K562 (cell line): ENCODE measurements at regions not wholly inside any gene's neighbourhood (a gene's known extent, or its start where the extent isn't known, plus 50 kb on each side); places are given as distances from the start of the nearest gene placed in this dataset.

Experiments used
- ATAC-seq: fragments of 200-7000 bp; cut with Tn5 transposase; 3 replicates; pipeline ENCODE4 v1.9.1; 2020; ENCODE audit warnings: moderate library complexity
- BruUV-seq: library from RNA; stranded (reverse); fragments of 400-500 nt; replicated peaks from 2 replicates; lab custom pipeline; 2021; lab: Mats Ljungman, UMichigan
- CTCF ChIA-PET: fragments of 300-600 bp; formaldehyde crosslinking; extraction: SDS; loops from one replicate; lab custom pipeline; 2021; ENCODE audit warnings: low intra/inter-chr PET ratio; lab: Yijun Ruan, JAX
- POLR2A ChIA-PET: fragments of 300-600, 350-650 bp; sonication (Branson Sonifier 250); formaldehyde crosslinking; extraction: SDS; loops from one replicate; lab custom pipeline; 2021; ENCODE audit warnings: antibody characterized with exemption, inconsistent platforms; lab: Yijun Ruan, JAX
- DNase-seq, 4 experiments: peaks; one replicate each; pipeline versions ENCODE4 v3.0.0 to v3.0.0-alpha.2; 2011 to 2018; ENCODE audit warnings: low spot score in 3 of 4, mixed read lengths in 3 of 4; ENCODE audit errors: extremely low read depth in 1 of 4
- FAIRE-seq: peaks from 2 replicates; lab custom pipeline; 2011; peaks lifted over from hg19 to GRCh38; lab: Jason Lieb, UNC
- H2AFZ ChIP-seq: 2 replicates; pipeline ENCODE4 v1.6.0; 2011; ENCODE audit warnings: low read depth, low read length, control low read depth, inconsistent platforms
- H3K27ac ChIP-seq: fragments of 200-600 bp; 3 replicates; pipeline ENCODE4 v1.8.0; 2011; ENCODE audit warnings: low read depth, mild to moderate bottlenecking, control low read depth, inconsistent platforms, low read length, moderate library complexity, mixed read lengths; ENCODE audit errors: extremely low read depth
- H3K27me3 ChIP-seq, 2 experiments: fragments of 300-600 bp in 1 of 2; 2 replicates in 1 of 2; 3 replicates in 1 of 2; pipeline versions ENCODE4 v1.6.0 to v1.8.0; 2011; ENCODE audit warnings: inconsistent platforms in 2 of 2, low read length in 2 of 2, mild to moderate bottlenecking in 1 of 2, mixed read lengths in 1 of 2, moderate library complexity in 1 of 2; ENCODE audit not compliant: control insufficient read depth in 2 of 2, insufficient read depth in 2 of 2
- H3K36me3 ChIP-seq: fragments of 300-600 bp; 3 replicates; pipeline ENCODE4 v1.8.0; 2011; ENCODE audit warnings: mild to moderate bottlenecking, low read length, inconsistent platforms; ENCODE audit not compliant: control insufficient read depth, insufficient read depth
- H3K4me1 ChIP-seq, 2 experiments: fragments of 200-600 bp in 1 of 2; replicated peaks in 1 of 2; 2 replicates in 1 of 2; 3 replicates in 1 of 2; pipeline versions ENCODE4 v1.5.1 to v1.8.0; 2011; ENCODE audit warnings: inconsistent platforms in 2 of 2, low read length in 2 of 2, mild to moderate bottlenecking in 1 of 2, mixed read lengths in 1 of 2, moderate library complexity in 1 of 2; ENCODE audit not compliant: control insufficient read depth in 2 of 2, insufficient read depth in 2 of 2
- H3K4me2 ChIP-seq: 2 replicates; pipeline ENCODE4 v1.6.1; 2011; ENCODE audit warnings: low read length, control low read depth, inconsistent platforms, mixed read lengths; ENCODE audit not compliant: insufficient read depth
- H3K4me3 ChIP-seq: fragments of 200-600 bp; sonication (generic), shearing (Covaris generic); 2 replicates; pipeline ENCODE4 v1.5.1; 2016; ENCODE audit warnings: control low read depth, inconsistent platforms
- H3K79me2 ChIP-seq: fragments of 200-600 bp; 3 replicates; pipeline ENCODE4 v1.8.0; 2011; ENCODE audit warnings: low read length, inconsistent platforms; ENCODE audit not compliant: control insufficient read depth, insufficient read depth
- H3K9ac ChIP-seq, 2 experiments: 2 replicates each; pipeline versions ENCODE4 v1.6.0 to v1.6.1; 2011; ENCODE audit warnings: low read depth in 2 of 2, low read length in 2 of 2, control low read depth in 1 of 2, inconsistent platforms in 1 of 2, mild to moderate bottlenecking in 1 of 2, mixed read lengths in 1 of 2; ENCODE audit not compliant: insufficient read depth in 1 of 2
- H3K9me1 ChIP-seq: one replicate; pipeline ENCODE4 v1.6.0; 2011; ENCODE audit warnings: inconsistent platforms, mild to moderate bottlenecking, low read length, moderate library complexity; ENCODE audit not compliant: control insufficient read depth, insufficient read depth
- H3K9me3 ChIP-seq: replicated peaks from 2 replicates; pipeline ENCODE4 v1.5.1; 2011; ENCODE audit warnings: low read depth, low read length, inconsistent platforms; ENCODE audit not compliant: control insufficient read depth, insufficient read depth
- H4K20me1 ChIP-seq: replicated peaks from 2 replicates; pipeline ENCODE4 v1.6.1; 2011; ENCODE audit warnings: low read length, inconsistent platforms, mixed read lengths; ENCODE audit not compliant: control insufficient read depth, insufficient read depth
- CBFA2T3 ChIP-seq: fragments of 450-650 bp; IDR thresholded peaks from 2 replicates; pipeline ENCODE4 v1.6.1; 2017
- CBFB ChIP-seq: sonication (generic); formaldehyde crosslinking; IDR thresholded peaks from 2 replicates; pipeline ENCODE4 v1.4.0; 2020; ENCODE audit warnings: mild to moderate bottlenecking, missing genetic modification reagents
- E2F8 ChIP-seq: fragments of 450-650 bp; IDR thresholded peaks from 2 replicates; pipeline ENCODE4 v1.7.1; 2018; ENCODE audit warnings: mild to moderate bottlenecking, low read depth; ENCODE audit not compliant: partially characterized antibody
- ETS2 ChIP-seq: IDR thresholded peaks from 2 replicates; pipeline ENCODE4 v1.6.1; 2016; ENCODE audit warnings: borderline replicate concordance, missing genetic modification characterization, mild to moderate bottlenecking, moderate library complexity, missing compliant biosample characterization; ENCODE audit not compliant: poor library complexity, severe bottlenecking
- IRF9 ChIP-seq: fragments of 450-650 bp; IDR thresholded peaks from 2 replicates; pipeline ENCODE4 v1.6.1; 2016; ENCODE audit warnings: missing biosample characterization, missing genetic modification characterization
- SMARCA4 ChIP-seq: fragments of 450-650 bp; IDR thresholded peaks from 2 replicates; pipeline ENCODE4 v1.6.1; 2016
- SMC3 ChIP-seq: conservative IDR thresholded peaks from 2 replicates; pipeline ENCODE4 v1.6.1; 2011; ENCODE audit warnings: low read depth, low read length, improper control_type of control experiment; ENCODE audit not compliant: insufficient read depth
- TAF1 ChIP-seq: IDR thresholded peaks from 2 replicates; pipeline ENCODE4 v1.6.1; 2011; ENCODE audit warnings: mild to moderate bottlenecking, low read length, moderate library complexity; ENCODE audit not compliant: insufficient read depth, control insufficient read depth, severe bottlenecking; ENCODE audit errors: extremely low read depth
- THRAP3 ChIP-seq: fragments of 450-650 bp; IDR thresholded peaks from 2 replicates; pipeline ENCODE4 v1.6.1; 2016; ENCODE audit warnings: mild to moderate bottlenecking, inconsistent platforms, borderline replicate concordance
- ZBTB17 ChIP-seq: fragments of 450-650 bp; formaldehyde crosslinking; IDR thresholded peaks from 2 replicates; pipeline ENCODE4 v1.4.0; 2020; ENCODE audit warnings: mild to moderate bottlenecking
- ZNF253 ChIP-seq: fragments of 250-450 bp; sonication (Bioruptor Pico); conservative IDR thresholded peaks from 2 replicates; pipeline ENCODE4 v1.6.1; 2021; ENCODE audit warnings: mild to moderate bottlenecking
- WGBS: fragments of 100-300 bp; shearing (Covaris generic); methylation state at CpG from one replicate; pipeline ENCODE4 v1.1.6; 2016; ENCODE audit warnings: low coverage, mixed read lengths; ENCODE audit not compliant: insufficient coverage; ENCODE audit errors: missing lambda C conversion rate; 5-methylcytosine and 5-hydroxymethylcytosine counted together
- in situ Hi-C: fragments of 300-500 bp; cut with MboI; formaldehyde crosslinking; loops from 4 replicates; pipeline ENCODE4 v1.15.0; 2018; ENCODE audit warnings: inconsistent platforms, mixed read lengths
- intact Hi-C: fragments of 100-400 bp; cut with micrococcal nuclease; formaldehyde crosslinking; loops from 2 replicates; pipeline ENCODE4 v1.14.2; 2022

GRCh38 chr2:59046401-59047372, 805.6 kb upstream of the FANCL start (continued):
- no peak for TF ChIP-seq ZNF253 (CRISPR knock-in tag)
- TF ChIP-seq, all 486 proteins: peak for 0

GRCh38 chr2:59044736-59045135, 803.6 kb upstream of the FANCL start:
- no peak overlapping the region for H3K4me2 ChIP-seq
- in situ Hi-C loops = no loop called here

More at GRCh38 chr2:59044736-59045135, 803.6 kb upstream of the FANCL start:
- ChIA-PET CTCF (interaction anchor here (0.6 kb wide), 1 partner anchor 26 kb away, joined by 3 read pairs; no protein-coding TSS in a partner anchor), POLR2A (no interaction called here)
- Histone ChIP-seq H3K27ac (no peak overlapping the region), H4K20me1 (no peaks in the 10 kb centered on the region), H3K79me2 (no peaks in the 10 kb centered on the region), H2AFZ (no peak overlapping the region), H3K9ac (no peak overlapping the region), H3K9me1 (no peaks in the 10 kb centered on the region), H3K27me3 (no peaks in the 10 kb centered on the region), H3K4me1 (no peaks in the 10 kb centered on the region), H3K4me3 (no peak overlapping the region), H3K36me3 (no peaks in the 10 kb centered on the region), H3K9me3 (no peaks in the 10 kb centered on the region)
- no TSS peak for BruUV-seq
- intact Hi-C loops = no loop called here
- no peak for FAIRE-seq
- no peak for DNase-seq
- WGBS = 12% methylated on average over 1 of the region's 1 CpG
- no peak for ATAC-seq
- TF ChIP-seq THRAP3 (no peak), SMC3 (no peak), CBFB (CRISPR knock-in tag) (no peak), ZBTB17 (CRISPR knock-in tag) (no peak), ETS2 (tag) (no peak), SMARCA4 (no peak), IRF9 (tag) (no peak), CBFA2T3 (no peak), TAF1 (no peak), E2F8 (no peak)
